HEK293 (cell line): ENCODE measurements at regions not wholly inside any gene's neighbourhood (a gene's known extent, or its start where the extent isn't known, plus 50 kb on each side); places are given as distances from the start of the nearest gene placed in this dataset.

Experiments
- CTCF ChIA-PET: fragments of 350-600 bp; formaldehyde crosslinking; extraction: SDS; loops from one replicate; lab custom pipeline; 2021; ENCODE audit warnings: antibody characterized with exemption; lab: Yijun Ruan, JAX
- POLR2A ChIA-PET: fragments of 300-600 bp; formaldehyde crosslinking; extraction: SDS; loops from one replicate; lab custom pipeline; 2020; ENCODE audit warnings: antibody characterized with exemption, inconsistent platforms; lab: Yijun Ruan, JAX
- H3K27ac ChIP-seq: fragments of 200-500 bp; sonication (Bioruptor generic); 2 replicates; pipeline ENCODE4 v1.5.1; 2014; ENCODE audit warnings: low read depth, low read length, control low read depth, inconsistent platforms; ENCODE audit errors: extremely low read depth
- H3K36me3 ChIP-seq, 2 experiments: fragments of 200-500 bp in 1 of 2; sonication (Bioruptor generic) in 1 of 2; 1 replicate in 1 of 2; 2 replicates in 1 of 2; pipeline ENCODE4 v1.5.1; 2014 to 2017; ENCODE audit warnings: inconsistent platforms in 2 of 2, low read length in 2 of 2; ENCODE audit not compliant: control insufficient read depth in 2 of 2, insufficient read depth in 1 of 2
- H3K4me1 ChIP-seq: fragments of 200-500 bp; sonication (Bioruptor generic); 2 replicates; pipeline ENCODE4 v1.5.1; 2014; ENCODE audit warnings: mild to moderate bottlenecking, low read length, inconsistent platforms; ENCODE audit not compliant: control insufficient read depth, insufficient read depth
- H3K4me3 ChIP-seq: 2 replicates; pipeline ENCODE4 v1.5.1; 2011; ENCODE audit warnings: low read depth, mild to moderate bottlenecking, control low read depth, low read length, moderate library complexity
- H3K9me3 ChIP-seq: fragments of 200-500 bp; sonication (Bioruptor generic); 2 replicates; pipeline ENCODE4 v1.5.1; 2014; ENCODE audit warnings: low read depth, low read length, inconsistent platforms; ENCODE audit not compliant: control insufficient read depth, insufficient read depth
- BCL11B ChIP-seq: fragments of 450-650 bp; formaldehyde crosslinking; IDR thresholded peaks from 2 replicates; pipeline ENCODE4 v1.5.1; 2016; ENCODE audit warnings: low read depth, missing biosample characterization, missing genetic modification characterization
- EGR2 ChIP-seq: fragments of 450-650 bp; formaldehyde crosslinking; IDR thresholded peaks from 2 replicates; pipeline ENCODE4 v1.5.1; 2016; ENCODE audit warnings: low read depth, missing biosample characterization, missing genetic modification characterization
- HOXA7 ChIP-seq: sonication (generic); formaldehyde crosslinking; IDR thresholded peaks from 2 replicates; pipeline ENCODE4 v1.8.1; 2022; ENCODE audit warnings: missing genetic modification reagents, borderline replicate concordance
- PRDM1 ChIP-seq: fragments of 450-650 bp; formaldehyde crosslinking; IDR thresholded peaks from 2 replicates; pipeline ENCODE4; 2016; ENCODE audit warnings: missing biosample characterization, missing genetic modification characterization
- YY2 ChIP-seq: fragments of 450-650 bp; formaldehyde crosslinking; IDR thresholded peaks from 2 replicates; pipeline ENCODE4 v1.5.1; 2016; ENCODE audit warnings: missing biosample characterization, missing genetic modification characterization
- ZBTB21 ChIP-seq: fragments of 450-650 bp; formaldehyde crosslinking; IDR thresholded peaks from 2 replicates; pipeline ENCODE4 v1.5.1; 2017; ENCODE audit warnings: missing biosample characterization, missing genetic modification characterization
- ZNF155 ChIP-seq: fragments of 450-650 bp; formaldehyde crosslinking; IDR thresholded peaks from 2 replicates; pipeline ENCODE4 v1.5.1; 2016; ENCODE audit warnings: missing biosample characterization, missing genetic modification characterization
- ZNF214 ChIP-seq: fragments of 450-650 bp; formaldehyde crosslinking; IDR thresholded peaks from 2 replicates; pipeline ENCODE4 v1.5.1; 2017; ENCODE audit warnings: missing biosample characterization, mild to moderate bottlenecking, missing genetic modification characterization, borderline replicate concordance
- ZNF223 ChIP-seq: fragments of 450-650 bp; formaldehyde crosslinking; IDR thresholded peaks from 2 replicates; pipeline ENCODE4 v1.5.1; 2016; ENCODE audit warnings: missing biosample characterization, missing genetic modification characterization
- ZNF239 ChIP-seq: fragments of 450-650 bp; formaldehyde crosslinking; IDR thresholded peaks from 2 replicates; pipeline ENCODE4 v1.5.1; 2016; ENCODE audit warnings: missing biosample characterization, missing genetic modification characterization
- ZNF350 ChIP-seq: fragments of 450-650 bp; formaldehyde crosslinking; IDR thresholded peaks from 2 replicates; pipeline ENCODE4 v1.5.0; 2017; ENCODE audit warnings: missing biosample characterization, mild to moderate bottlenecking, missing genetic modification characterization
- ZNF391 ChIP-seq: fragments of 450-650 bp; formaldehyde crosslinking; IDR thresholded peaks from 2 replicates; pipeline ENCODE4 v1.5.1; 2016; ENCODE audit warnings: low read depth, missing biosample characterization, missing genetic modification characterization, borderline replicate concordance
- ZNF423 ChIP-seq: fragments of 450-650 bp; formaldehyde crosslinking; IDR thresholded peaks from 2 replicates; pipeline ENCODE4 v1.5.1; 2016; ENCODE audit warnings: missing biosample characterization, missing genetic modification characterization
- ZNF426 ChIP-seq: fragments of 450-650 bp; formaldehyde crosslinking; IDR thresholded peaks from 2 replicates; pipeline ENCODE4 v1.5.1; 2017; ENCODE audit warnings: missing biosample characterization, missing genetic modification characterization, mild to moderate bottlenecking, inconsistent platforms, moderate library complexity
- ZNF510 ChIP-seq: fragments of 450-650 bp; formaldehyde crosslinking; IDR thresholded peaks from 2 replicates; pipeline ENCODE4 v1.5.1; 2018; ENCODE audit warnings: mild to moderate bottlenecking, missing genetic modification characterization, missing biosample characterization; ENCODE audit not compliant: insufficient replicate concordance
- ZNF544 ChIP-seq: fragments of 450-650 bp; formaldehyde crosslinking; IDR thresholded peaks from 2 replicates; pipeline ENCODE4 v1.5.0; 2017; ENCODE audit warnings: missing biosample characterization, missing genetic modification characterization
- ZNF549 ChIP-seq: fragments of 450-650 bp; IDR thresholded peaks from 2 replicates; pipeline ENCODE4 v1.5.1; 2018; ENCODE audit warnings: missing biosample characterization, missing genetic modification characterization, mild to moderate bottlenecking, inconsistent platforms, moderate library complexity
- ZNF664 ChIP-seq: fragments of 450-650 bp; formaldehyde crosslinking; IDR thresholded peaks from 2 replicates; pipeline ENCODE4 v1.5.1; 2016; ENCODE audit warnings: missing biosample characterization, missing genetic modification characterization
- ZNF768 ChIP-seq: fragments of 450-650 bp; formaldehyde crosslinking; IDR thresholded peaks from 2 replicates; pipeline ENCODE4 v1.5.1; 2018; ENCODE audit warnings: missing biosample characterization, mild to moderate bottlenecking, missing genetic modification characterization
- ZNF792 ChIP-seq: fragments of 450-650 bp; formaldehyde crosslinking; IDR thresholded peaks from 2 replicates; pipeline ENCODE4 v1.5.1; 2016; ENCODE audit warnings: missing biosample characterization, missing genetic modification characterization
- ZNF837 ChIP-seq: fragments of 450-650 bp; formaldehyde crosslinking; IDR thresholded peaks from 2 replicates; pipeline ENCODE4 v1.5.1; 2016; ENCODE audit warnings: missing biosample characterization, missing genetic modification characterization
- TF ChIP-seq, protein P1 (sequence below): fragments of 450-650 bp; formaldehyde crosslinking; IDR thresholded peaks from 2 replicates; pipeline ENCODE4 v1.5.1; 2017; ENCODE audit warnings: missing biosample characterization, missing genetic modification characterization
- TF ChIP-seq, protein P2 (sequence below): fragments of 450-650 bp; formaldehyde crosslinking; IDR thresholded peaks from 2 replicates; pipeline ENCODE4 v1.5.0; 2017; ENCODE audit warnings: missing biosample characterization, missing genetic modification characterization, borderline replicate concordance
- TF ChIP-seq, protein P3 (sequence below): fragments of 450-650 bp; formaldehyde crosslinking; IDR thresholded peaks from 2 replicates; pipeline ENCODE4 v1.5.1; 2017; ENCODE audit warnings: missing biosample characterization, missing genetic modification characterization
- TF ChIP-seq, protein P4 (sequence below): fragments of 450-650 bp; formaldehyde crosslinking; IDR thresholded peaks from 2 replicates; pipeline ENCODE4 v1.5.1; 2016; ENCODE audit warnings: missing biosample characterization, missing genetic modification characterization, borderline replicate concordance

DNA sequence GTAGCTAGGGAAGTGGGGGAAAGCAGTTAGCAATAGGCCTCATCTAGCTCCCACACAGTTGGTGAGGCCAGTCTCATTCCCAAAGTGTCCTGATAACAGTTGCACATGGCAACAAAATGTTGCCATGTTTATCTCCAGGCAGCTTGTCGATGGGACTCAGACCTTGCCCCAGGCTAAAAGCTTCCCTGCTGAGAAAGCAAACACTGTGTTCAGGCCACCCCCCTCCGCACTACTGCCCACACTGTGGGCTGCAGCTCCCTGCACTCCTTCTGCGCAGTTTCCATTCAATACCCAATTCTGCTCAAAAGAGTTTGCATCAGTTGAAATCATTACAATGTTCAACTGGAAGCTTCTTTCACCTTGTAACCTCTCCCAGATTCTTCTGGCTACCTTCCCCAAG lies 287.8 kb upstream of the GK2 start:
- TF ChIP-seq ZNF544 (tag by site-specific recombination) (no peak), HOXA7 (no peak), BCL11B (tag by site-specific recombination) (no peak), ZBTB21 (tag by site-specific recombination) (no peak), ZNF426 (tag by site-specific recombination) (no peak), ZNF423 (tag by site-specific recombination) (no peak), YY2 (tag by site-specific recombination) (no peak), ZNF837 (no peak), ZNF510 (tag by site-specific recombination) (no peak)
- ChIA-PET CTCF (no interaction called here), POLR2A (no interaction called here)
- H3K4me1 ChIP-seq = no peaks in the 10 kb centered on the region
- H3K36me3 ChIP-seq = no peaks in the 10 kb centered on the region
- H3K4me3 ChIP-seq = no peak overlapping the region
- H3K9me3 ChIP-seq = no peaks in the 10 kb centered on the region
- no peak overlapping the region for H3K27ac ChIP-seq

DNA sequence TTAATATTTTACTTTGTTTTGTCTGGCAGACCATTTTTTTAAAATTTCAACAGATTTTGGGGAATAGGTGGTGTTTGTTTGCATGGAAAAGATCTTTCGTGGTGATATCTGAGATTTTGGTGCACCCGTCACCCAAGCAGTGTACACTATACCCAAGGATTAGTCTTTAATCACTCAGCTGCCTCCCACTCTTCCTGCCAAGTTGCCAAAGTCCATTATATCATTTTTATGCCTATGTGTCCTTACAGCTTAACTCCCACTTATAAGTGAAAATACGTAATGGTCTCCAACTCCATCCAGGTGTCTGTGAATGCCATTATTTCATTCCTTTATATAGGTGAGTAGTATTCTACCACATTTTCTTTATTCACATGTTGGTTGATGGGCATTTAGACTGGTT lies 281.7 kb upstream of the GK2 start:
- CTCF ChIA-PET = no interaction called here
- Histone ChIP-seq H3K9me3 (no peaks in the 10 kb centered on the region), H3K4me1 (no peaks in the 10 kb centered on the region), H3K36me3 (no peaks in the 10 kb centered on the region), H3K27ac (no peak overlapping the region), H3K4me3 (no peak overlapping the region)
- POLR2A ChIA-PET = no interaction called here
- TF ChIP-seq ZNF792 (tag by site-specific recombination) (no peak), ZNF350 (tag by site-specific recombination) (no peak), EGR2 (tag by site-specific recombination) (peak; percentile 29; the same call in 1 of the 2 replicates)
- TF ChIP-seq, protein P1, sequence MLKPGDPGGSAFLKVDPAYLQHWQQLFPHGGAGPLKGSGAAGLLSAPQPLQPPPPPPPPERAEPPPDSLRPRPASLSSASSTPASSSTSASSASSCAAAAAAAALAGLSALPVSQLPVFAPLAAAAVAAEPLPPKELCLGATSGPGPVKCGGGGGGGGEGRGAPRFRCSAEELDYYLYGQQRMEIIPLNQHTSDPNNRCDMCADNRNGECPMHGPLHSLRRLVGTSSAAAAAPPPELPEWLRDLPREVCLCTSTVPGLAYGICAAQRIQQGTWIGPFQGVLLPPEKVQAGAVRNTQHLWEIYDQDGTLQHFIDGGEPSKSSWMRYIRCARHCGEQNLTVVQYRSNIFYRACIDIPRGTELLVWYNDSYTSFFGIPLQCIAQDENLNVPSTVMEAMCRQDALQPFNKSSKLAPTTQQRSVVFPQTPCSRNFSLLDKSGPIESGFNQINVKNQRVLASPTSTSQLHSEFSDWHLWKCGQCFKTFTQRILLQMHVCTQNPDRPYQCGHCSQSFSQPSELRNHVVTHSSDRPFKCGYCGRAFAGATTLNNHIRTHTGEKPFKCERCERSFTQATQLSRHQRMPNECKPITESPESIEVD (tag by site-specific recombination) = no peak

DNA sequence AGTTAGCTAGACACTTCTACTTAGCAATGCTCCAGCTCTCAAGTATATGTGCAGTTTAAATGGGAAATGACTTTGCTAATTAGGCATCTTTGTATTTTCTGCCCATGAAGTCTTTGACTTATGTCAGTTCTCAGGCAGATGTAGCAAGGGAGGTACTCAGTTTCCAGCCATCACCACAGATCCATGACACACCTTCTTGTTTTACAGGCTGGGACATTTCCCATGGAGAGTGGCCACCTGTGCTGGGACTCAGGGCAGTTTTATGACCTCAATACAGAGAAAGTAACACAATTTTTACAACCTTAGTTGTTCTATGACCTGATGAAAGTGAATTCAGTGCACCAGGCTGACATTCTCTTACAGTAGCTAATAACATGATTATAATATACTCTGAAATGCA lies 280.7 kb upstream of the GK2 start:
- Histone ChIP-seq H3K36me3 (no peaks in the 10 kb centered on the region), H3K27ac (no peak overlapping the region), H3K9me3 (no peaks in the 10 kb centered on the region), H3K4me1 (no peaks in the 10 kb centered on the region), H3K4me3 (no peak overlapping the region)
- ChIA-PET CTCF (no interaction called here), POLR2A (no interaction called here)
- TF ChIP-seq ZNF391 (tag by site-specific recombination) (no peak), ZNF223 (no peak), PRDM1 (no peak), ZNF768 (tag by site-specific recombination) (no peak), ZNF510 (tag by site-specific recombination) (no peak), ZNF155 (tag by site-specific recombination) (no peak), ZNF664 (tag by site-specific recombination) (no peak), ZNF214 (tag by site-specific recombination) (no peak), ZNF549 (tag by site-specific recombination) (no peak), ZNF239 (no peak), ZNF544 (tag by site-specific recombination) (no peak)
- TF ChIP-seq, protein P2, sequence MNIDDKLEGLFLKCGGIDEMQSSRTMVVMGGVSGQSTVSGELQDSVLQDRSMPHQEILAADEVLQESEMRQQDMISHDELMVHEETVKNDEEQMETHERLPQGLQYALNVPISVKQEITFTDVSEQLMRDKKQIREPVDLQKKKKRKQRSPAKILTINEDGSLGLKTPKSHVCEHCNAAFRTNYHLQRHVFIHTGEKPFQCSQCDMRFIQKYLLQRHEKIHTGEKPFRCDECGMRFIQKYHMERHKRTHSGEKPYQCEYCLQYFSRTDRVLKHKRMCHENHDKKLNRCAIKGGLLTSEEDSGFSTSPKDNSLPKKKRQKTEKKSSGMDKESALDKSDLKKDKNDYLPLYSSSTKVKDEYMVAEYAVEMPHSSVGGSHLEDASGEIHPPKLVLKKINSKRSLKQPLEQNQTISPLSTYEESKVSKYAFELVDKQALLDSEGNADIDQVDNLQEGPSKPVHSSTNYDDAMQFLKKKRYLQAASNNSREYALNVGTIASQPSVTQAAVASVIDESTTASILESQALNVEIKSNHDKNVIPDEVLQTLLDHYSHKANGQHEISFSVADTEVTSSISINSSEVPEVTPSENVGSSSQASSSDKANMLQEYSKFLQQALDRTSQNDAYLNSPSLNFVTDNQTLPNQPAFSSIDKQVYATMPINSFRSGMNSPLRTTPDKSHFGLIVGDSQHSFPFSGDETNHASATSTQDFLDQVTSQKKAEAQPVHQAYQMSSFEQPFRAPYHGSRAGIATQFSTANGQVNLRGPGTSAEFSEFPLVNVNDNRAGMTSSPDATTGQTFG (tag by site-specific recombination) = no peak
- TF ChIP-seq, protein P3, sequence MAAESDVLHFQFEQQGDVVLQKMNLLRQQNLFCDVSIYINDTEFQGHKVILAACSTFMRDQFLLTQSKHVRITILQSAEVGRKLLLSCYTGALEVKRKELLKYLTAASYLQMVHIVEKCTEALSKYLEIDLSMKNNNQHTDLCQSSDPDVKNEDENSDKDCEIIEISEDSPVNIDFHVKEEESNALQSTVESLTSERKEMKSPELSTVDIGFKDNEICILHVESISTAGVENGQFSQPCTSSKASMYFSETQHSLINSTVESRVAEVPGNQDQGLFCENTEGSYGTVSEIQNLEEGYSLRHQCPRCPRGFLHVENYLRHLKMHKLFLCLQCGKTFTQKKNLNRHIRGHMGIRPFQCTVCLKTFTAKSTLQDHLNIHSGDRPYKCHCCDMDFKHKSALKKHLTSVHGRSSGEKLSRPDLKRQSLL (tag by site-specific recombination) = no peak
- TF ChIP-seq, protein P4, sequence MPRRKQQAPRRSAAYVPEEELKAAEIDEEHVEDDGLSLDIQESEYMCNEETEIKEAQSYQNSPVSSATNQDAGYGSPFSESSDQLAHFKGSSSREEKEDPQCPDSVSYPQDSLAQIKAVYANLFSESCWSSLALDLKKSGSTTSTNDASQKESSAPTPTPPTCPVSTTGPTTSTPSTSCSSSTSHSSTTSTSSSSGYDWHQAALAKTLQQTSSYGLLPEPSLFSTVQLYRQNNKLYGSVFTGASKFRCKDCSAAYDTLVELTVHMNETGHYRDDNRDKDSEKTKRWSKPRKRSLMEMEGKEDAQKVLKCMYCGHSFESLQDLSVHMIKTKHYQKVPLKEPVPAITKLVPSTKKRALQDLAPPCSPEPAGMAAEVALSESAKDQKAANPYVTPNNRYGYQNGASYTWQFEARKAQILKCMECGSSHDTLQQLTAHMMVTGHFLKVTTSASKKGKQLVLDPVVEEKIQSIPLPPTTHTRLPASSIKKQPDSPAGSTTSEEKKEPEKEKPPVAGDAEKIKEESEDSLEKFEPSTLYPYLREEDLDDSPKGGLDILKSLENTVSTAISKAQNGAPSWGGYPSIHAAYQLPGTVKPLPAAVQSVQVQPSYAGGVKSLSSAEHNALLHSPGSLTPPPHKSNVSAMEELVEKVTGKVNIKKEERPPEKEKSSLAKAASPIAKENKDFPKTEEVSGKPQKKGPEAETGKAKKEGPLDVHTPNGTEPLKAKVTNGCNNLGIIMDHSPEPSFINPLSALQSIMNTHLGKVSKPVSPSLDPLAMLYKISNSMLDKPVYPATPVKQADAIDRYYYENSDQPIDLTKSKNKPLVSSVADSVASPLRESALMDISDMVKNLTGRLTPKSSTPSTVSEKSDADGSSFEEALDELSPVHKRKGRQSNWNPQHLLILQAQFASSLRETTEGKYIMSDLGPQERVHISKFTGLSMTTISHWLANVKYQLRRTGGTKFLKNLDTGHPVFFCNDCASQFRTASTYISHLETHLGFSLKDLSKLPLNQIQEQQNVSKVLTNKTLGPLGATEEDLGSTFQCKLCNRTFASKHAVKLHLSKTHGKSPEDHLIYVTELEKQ (tag by site-specific recombination) = no peak
